HG02885 (cell line): ENCODE measurements at regions not wholly inside any gene's neighbourhood (a gene's known extent, or its start where the extent isn't known, plus 50 kb on each side); places are given as distances from the start of the nearest gene placed in this dataset.

Experiments
- ATAC-seq: cut with Tn5 transposase; IDR thresholded peaks from one replicate; pipeline ENCODE4 v1.9.1; 2021; ENCODE audit warnings: mild to moderate bottlenecking; ENCODE audit not compliant: unreplicated experiment, poor library complexity

DNA sequence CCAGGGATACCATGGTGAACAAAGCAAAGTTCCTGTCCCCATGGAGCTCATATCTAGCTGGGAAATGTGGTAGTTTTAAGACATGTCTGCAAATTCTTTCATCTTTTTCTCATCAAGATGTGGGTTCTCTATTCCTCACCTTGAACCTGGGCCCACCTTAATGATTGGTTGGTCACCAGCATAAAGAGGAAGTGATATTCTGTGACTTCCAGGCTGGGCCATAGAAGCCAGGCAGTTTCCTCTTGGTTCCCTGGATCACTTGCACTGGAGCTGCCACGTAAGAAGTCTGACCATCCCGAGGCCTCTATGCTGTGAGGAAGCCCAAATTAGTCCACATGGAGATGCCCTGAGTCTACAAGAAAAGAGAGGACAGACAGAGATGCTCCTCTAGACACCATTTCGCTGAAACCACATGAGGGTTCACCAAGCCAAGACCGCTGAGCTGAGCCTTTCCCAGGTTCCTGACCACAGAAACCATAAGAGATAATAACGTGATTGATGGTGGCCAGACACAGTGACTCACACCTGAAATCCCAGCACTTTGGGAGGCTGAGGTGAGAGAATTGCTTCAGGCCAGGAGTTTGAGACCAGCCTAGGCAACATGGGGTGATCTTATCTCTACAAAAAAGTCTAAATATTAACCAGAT is 119.5 kb upstream of the ISX start:
- ATAC-seq, result no peak

DNA sequence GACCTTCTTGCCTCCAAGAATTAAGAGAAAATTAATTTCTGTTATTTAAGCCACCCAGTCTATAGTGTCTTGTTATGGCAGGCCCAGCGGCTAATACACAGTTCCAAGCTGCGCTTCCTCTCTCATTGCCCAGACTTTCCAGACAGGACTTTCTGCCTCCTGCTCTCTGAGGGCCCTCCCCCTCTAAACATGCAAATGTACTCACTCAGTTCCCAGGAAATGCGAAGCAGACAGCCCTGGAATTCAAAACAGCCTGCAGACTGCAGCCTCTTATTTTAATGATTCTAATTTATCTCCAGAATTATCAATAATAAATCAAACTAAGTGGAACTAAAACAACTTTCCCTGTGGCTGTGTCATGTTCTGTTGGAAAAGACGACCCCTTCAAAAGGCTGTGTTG is 115.5 kb upstream of the ISX start:
- no peak for ATAC-seq

DNA sequence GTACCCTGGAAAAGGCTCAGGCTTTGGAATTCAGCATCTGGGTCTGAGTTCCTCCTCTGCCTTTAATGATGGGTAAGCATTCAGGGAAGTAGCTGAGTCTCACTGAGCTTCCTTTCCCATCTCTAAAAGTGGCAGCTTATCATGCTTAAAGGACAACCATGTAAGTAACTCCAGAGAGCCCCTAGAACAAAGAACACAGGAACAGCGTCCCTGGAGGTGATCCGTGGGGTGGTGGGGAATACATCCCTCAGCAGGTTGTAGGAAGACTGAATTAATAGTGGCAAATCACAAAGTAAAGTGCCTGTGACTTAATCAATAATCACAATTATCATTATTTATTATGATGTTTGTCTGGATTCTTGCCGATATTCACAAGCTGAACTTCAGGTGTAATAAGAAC is 114.7 kb upstream of the ISX start:
- no peak for ATAC-seq

DNA sequence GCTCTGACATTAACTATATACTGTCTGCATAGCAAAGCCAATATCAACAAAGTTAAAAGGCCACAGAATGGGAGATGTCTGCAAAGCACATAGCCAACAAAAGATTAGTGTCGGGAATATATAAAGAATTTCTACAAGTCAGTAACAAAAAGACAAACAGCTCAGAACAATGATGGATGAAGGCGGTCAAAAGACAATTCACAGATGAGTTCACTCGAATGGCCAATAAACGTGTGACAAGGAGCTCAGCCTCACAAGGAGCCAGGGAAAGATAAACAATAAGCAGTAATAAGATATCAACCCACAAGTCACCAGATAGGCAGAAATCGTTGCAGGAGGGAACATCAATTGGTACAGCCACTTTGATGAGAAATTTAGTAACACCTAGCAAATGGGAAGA is 106.0 kb upstream of the ISX start:
- no peak for ATAC-seq

DNA sequence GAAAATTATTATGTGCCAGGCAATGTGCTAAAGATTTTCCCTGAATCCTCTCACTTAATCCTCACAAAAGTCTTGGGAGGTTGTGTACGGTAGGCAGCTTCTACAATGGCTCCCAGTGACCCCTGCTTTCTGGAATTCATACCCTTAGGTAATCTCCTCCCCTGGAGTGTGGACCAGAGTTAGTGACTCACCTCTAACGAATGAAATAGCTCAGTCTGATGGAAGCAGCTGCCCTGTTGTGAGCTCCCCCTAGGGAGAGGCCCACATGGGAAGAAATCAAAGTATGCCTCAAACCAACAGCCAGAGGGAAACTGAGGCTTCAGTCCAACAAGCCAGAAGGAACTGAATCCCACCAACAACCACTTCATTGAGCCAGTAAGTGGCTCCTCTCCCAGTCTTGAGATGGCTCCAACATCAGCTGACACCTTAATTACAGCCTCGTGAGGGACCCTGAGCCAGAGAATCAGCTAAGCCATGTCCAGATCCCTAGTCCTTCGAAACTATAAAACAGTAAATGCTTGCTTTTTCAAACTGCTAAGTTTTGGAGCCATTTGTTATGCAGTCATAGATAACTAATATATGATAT is 98.9 kb upstream of the ISX start:
- ATAC-seq, result no peak

DNA sequence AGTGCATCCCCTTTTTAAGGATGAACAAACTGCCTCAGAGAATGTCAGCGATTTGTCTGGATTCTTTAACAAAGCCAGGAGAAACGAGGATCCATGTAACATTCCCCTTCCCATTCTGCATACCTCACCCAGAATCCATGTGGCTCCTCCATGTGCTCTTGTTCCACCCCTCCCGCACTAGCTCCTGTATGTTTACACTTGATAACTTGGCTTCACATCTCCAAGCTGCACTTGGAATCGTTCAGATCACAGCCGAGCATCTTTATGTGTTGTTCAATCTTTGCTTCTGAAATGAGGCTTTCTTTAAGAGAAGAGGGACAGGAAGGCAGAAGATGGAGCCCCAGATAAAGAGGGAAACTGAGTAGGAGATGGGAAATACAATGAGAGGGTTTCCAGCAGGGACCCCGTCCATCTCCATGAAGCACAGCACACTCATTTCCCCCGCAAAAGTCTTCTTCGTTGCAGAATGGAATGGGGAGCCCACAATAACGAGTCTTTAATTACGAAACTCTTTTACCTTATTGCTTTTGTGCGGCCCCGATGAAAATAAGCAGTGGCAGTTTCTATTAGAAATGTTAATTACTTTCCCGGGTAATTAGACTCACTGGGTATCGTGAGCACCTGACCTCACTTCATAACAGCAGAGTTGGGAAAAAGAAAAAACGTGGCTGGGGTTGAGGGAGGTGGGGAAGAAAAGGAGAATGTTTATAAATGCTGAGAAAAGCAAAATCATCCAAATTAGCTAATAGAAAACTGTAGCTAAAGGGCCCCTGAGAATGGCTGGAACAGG is 96.8 kb upstream of the ISX start:
- no peak for ATAC-seq

DNA sequence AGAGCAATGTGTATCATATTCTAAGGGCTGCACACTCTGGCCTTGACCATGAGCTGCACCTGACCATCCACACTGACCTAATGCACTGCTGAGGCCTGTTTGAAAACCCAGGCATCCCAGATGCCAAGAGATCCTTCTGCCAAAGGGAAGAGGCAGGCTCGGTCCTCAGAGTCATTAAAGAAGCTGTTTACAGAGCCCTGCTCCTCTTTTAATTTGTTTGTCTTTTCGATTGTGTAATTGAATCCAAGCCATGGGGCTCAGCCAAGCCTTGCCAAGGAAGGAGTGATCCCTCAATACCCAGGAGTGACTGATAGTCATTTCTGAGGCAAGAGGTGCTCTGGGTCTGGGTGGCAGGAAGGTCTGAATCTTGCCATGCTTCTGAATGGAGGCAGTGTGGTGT is 94.5 kb upstream of the ISX start:
- ATAC-seq, result no peak

DNA sequence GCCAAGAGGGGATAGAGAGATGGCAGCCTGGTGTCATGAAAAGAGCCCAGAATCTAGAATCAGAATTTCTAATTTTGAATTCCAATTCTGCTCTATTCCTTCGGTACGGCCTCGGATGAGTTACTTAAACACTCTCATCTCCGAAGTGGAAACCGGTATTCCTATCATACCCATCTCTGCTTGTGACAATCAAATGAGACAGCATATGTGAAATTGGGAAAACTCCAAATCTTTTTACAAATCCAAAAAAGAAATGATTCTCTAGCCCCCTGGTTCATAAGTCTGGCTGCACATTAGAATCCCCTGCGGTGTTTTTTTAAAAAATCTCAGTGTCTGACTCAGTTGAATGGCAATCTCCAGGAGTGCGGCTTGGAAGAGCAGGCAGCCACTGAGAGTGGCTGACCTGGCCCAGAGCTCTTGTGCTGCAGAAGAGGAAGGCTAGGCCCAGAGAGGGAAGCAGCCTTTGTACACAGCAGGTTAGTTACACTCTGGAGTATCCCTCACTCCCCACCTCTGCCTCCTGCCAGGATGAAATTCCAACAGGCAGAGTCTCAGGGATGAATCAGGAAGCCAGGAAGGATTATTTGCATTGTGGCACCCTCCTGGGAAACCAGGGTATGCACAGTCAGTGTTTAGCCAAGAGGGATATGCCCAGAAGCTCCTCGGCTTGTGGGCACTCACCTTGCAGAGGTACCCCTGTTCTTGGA is 93.6 kb upstream of the ISX start:
- ATAC-seq, result no peak

DNA sequence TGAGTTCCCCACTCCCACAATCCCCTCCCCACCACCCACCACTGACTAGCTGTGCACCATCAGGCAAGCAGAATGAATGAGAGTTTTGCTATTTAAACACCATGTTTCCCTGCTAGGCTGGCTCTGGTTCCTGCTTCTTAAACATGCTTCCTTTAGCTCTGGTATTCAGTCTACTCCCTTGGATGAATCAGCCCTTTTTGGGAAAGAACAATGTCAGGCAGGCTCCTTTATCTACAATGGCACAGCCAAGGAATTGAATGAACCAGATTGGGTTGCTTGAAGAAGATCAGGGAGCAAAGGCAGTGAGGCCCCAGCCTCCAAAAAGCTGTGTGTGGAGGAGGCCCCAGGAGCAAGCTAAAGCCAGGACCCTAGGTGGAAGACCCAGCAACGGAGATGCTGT is 92.9 kb upstream of the ISX start:
- ATAC-seq, result no peak

DNA sequence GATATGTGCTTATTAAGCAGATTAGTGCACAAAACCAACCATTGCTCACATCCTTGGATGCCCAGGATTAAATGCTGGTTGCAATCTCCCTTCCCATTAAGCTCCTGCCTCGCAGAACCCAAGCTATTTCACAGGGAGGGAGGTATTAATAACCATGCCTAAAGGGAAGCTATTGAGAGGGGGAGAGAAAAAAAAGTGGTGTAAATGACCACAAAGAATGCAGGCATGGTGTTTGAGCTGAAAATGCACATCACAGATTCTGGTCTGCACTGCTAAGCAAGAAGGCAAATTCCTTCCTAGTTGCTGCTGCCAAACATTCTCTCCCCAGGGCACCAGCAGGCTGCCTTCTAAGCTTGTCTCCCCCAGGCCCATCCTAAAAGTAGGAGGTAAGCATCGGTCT is 92.0 kb upstream of the ISX start:
- ATAC-seq, result no peak

DNA sequence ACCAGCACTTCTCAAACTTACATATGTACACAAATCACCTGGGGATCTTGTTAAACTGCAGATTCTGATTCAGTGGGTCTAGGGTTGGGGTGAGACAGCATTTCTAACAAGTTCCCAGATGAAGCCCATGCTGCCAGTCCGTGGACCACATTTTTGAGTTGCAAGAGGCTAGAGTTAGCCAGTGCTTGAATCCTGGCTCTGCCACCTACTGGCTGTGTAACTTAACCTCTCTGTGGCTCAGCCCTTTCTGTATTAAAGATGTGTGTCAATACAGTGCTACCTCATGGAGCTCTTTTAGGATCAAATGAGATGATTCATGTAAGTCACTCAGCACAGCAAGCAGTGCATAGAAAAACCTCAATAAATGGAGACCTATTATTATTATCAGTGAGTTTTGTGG is 90.2 kb upstream of the ISX start:
- ATAC-seq, result no peak

DNA sequence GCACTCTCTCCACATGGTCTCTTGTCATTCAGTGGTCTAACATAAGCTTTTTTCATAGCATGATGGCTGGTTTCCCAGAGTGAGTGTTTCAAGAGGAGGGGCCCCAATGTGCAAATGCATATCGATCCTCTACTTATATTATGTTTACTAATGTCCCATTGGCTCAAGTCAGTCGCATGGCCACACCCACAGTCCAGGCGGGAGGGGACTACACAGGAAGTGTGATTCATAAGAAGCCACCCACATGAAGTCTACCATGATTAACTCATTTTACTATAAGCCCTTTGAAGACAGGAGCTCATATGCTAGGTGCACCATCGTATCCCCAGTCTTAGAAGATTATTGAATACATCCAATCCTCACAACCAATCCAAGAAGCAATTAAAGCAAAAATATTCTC is 89.5 kb upstream of the ISX start:
- no peak for ATAC-seq

DNA sequence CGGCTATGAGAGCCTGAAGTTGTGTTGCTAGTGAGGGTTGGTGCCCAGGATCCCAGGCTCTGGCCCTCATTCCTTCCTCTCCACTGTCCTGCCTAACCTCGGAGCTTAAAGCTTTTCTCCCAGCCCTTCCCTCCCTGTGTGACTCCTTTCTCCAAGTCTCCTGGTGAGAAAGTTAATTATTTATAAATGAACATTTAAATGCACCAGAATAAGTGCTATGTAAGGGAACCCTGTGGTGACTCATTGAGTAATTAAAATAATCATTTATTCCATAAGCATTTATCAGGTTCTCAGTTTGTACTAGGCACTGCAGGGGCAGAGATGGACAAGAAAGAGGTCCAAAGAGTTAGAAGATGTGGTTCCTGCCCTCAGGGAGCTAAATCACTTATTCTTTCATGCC is 89.1 kb upstream of the ISX start:
- ATAC-seq, result no peak

DNA sequence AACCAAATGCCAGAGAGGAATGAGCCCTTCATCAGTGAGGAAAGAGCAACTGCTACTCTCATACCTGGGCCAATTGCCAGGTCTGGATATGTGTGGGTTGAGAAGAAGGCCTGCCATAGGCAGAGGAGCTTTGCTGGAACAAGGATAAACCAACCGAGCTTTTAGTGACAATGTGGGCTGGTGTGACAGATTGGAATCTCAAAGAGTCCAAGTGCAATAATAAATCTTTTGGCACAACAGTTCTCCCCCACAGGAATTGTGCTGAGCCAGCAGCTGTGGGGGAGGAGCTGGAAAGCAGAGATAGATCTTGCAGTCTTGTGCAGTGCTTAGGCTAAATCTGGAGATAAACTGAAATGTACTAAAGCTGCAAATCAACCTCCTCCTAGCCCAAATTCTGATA is 79.4 kb upstream of the ISX start:
- no peak for ATAC-seq

DNA sequence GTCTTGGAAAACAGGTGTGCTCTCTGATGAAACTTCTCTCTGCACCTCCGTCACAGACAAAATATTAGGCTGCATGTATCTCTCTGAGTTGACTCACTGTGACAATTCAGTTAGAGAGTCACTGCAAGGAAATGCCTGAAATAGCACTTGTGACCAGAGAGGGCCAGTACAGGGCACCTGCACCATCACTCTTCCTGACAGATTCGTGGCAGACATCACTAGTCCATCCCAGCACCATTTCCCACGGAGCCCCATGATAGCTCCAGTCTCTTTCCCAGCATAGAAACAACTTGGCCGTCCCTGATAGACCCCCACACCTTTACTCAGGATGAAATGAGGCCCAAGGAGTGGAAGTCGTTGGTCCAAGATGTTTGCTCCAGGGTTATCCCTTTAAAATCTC is 73.3 kb upstream of the ISX start:
- no peak for ATAC-seq

DNA sequence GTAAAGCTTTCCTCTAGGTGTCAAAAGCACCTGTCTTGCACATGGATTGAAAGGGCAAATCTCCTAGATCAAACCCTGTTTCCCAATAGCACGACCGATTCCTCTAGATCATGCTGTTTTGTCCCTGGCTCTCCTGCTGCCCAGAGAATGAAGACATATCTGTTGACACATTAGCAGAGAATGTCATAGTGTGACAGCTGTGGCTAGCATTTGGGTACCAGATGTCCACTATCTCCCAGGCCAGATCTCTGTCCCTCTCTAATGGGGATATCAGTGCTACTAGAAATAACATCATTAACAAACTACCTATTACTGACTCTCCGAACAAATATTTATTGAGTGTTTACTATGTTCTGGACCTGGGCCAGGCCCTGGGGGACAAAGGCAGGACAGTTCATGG is 72.4 kb upstream of the ISX start:
- no peak for ATAC-seq

DNA sequence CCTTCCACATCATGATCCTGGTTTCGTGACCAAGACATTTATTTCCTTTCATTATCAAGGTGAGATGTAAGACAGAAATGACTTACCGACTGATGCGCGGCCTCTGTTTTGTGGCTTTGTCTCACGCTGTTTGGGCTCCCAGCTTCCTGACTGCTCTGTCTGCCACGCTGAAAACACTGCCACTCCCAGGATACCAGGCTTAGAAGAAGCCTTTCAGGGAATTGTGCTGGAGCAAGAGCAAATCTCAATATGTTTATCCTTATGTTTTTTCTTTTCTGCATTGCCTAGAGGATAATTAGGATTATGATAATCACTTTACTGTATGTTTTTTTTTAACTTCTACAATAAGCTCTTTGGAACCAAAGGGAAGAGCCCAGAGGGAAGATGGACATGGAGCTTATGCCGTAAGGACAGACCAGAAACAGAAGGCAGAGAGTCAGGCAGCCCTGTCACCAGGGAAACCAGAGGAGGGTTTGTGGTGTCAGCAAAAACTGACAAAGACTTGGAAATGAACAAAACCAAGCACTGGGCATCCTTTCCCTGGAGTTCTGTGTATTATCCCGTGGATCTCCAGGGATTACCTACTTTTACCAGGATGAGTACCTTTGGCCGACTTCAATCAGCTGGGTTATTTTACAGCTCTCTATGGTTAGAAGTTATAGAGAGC is 68.2 kb upstream of the ISX start:
- no peak for ATAC-seq

DNA sequence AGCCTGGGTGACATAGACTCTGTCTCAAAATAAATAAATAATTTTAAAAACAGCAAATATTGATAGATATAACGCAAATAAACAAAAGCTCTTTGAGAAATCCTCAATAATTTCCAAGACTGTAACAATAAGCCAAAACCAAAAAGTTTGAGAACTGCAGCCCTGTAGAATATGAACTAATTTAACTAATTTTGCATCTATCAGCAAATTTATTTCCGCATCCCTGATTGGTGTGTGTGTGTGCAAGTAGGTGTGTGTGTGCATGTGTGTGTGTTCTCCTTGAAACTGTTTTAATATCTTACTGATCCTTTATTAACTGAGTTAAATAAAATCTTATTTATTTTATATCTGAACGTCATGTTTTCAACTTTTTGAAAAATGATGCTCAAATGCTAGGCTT is 67.0 kb upstream of the ISX start:
- ATAC-seq, result no peak

DNA sequence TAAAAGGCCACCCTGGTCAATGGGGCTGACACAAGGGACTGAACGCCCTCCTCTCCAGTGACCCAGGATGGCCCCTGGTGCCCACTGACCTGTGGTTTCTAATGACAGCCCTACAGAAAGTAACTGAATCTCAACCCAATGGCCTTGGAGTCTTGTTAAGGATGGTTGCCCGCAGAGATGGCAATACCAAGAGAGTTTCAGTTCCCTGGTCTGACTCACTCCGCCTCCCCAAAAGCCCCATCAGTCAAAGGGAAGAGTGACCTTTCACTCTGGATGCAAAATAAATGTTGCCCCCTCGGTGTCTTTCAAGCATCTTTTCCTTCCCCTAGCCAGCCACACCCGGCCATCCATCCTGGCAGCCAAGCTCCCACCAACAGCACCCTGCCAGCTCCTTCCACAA is 57.7 kb upstream of the ISX start:
- ATAC-seq, result no peak

DNA sequence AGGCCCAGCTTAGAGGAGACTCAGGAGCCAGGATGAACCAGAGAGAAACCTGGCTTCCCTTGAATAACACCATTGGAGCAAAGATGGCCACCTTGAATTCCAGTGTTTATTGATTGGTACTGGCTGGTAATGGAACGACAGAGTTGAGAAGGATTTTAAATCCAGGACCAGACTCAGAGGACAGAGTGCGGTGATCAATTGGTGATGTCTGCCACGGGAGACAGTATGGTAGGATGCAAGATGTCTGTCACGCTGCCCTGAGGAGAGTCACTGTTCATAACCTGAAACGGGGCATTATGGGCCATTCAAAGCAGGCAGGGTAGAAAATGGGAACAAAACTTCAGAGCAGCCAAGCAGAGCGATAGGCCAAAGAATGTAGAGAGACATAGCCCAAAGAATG is 55.4 kb upstream of the ISX start:
- no peak for ATAC-seq

DNA sequence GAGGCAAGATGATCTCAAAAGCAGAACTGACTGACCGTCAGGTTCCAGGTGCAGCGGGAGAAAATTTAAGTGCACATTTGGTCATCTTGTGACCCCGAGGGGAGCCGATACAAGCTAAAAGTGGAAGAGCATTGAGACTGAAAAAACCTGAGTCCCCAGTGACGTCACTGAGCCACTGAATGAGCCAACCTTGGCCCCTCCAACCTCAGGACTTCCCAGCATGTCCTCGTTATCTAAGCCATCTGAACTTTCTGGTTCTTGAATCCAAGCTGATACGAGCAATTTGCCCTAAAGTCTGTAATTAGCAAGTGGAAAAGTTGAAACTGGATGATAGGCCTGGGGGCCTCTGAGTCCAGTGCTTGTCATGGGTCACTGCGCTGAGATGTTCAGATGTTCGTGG is 51.1 kb upstream of the ISX start:
- ATAC-seq, result no peak
